Hepatocyte (in vitro differentiated cells): ENCODE measurements at regions not wholly inside any gene's neighbourhood (a gene's known extent, or its start where the extent isn't known, plus 50 kb on each side); places are given as distances from the start of the nearest gene placed in this dataset.

ENCODE experiments used
- CTCF ChIP-seq: fragments of 200-600 bp; sonication (generic); IDR thresholded peaks from 2 replicates; pipeline ENCODE4 v1.5.1; 2016; ENCODE audit warnings: antibody characterized with exemption, mild to moderate bottlenecking; ENCODE audit not compliant: poor library complexity
- EZH2 ChIP-seq: fragments of 200-600 bp; sonication (generic); IDR thresholded peaks from 2 replicates; pipeline ENCODE4 v1.6.1; 2016; ENCODE audit warnings: antibody characterized with exemption, mild to moderate bottlenecking, borderline replicate concordance
- EZH2phosphoT487 ChIP-seq: fragments of 200-600 bp; sonication (generic); IDR thresholded peaks from one replicate; pipeline ENCODE4 v1.6.1; 2018; ENCODE audit warnings: antibody characterized with exemption, mild to moderate bottlenecking, low read depth, moderate library complexity; ENCODE audit not compliant: unreplicated experiment, severe bottlenecking

GRCh38 chr5:156256642-156257041 is 70.3 kb upstream of the SGCD start:
- no peak for TF ChIP-seq CTCF
- no peak for TF ChIP-seq EZH2
- TF ChIP-seq EZH2phosphoT487, result no peak
